Bronchial epithelial cell (primary cell): ENCODE measurements at regions not wholly inside any gene's neighbourhood (a gene's known extent, or its start where the extent isn't known, plus 50 kb on each side); places are given as distances from the start of the nearest gene placed in this dataset.

Experiments
- DNase-seq: peaks from one replicate; pipeline ENCODE4 v3.0.0-alpha.2; 2010; ENCODE audit warnings: low read depth
- FAIRE-seq: peaks from 2 replicates; lab custom pipeline; 2011; peaks lifted over from hg19 to GRCh38; lab: Jason Lieb, UNC
- H3K27me3 ChIP-seq: 2 replicates; pipeline ENCODE4 v1.5.1; 2011; ENCODE audit warnings: low read length; ENCODE audit not compliant: control insufficient read depth, insufficient read depth
- H3K36me3 ChIP-seq: 2 replicates; pipeline ENCODE4 v1.5.1; 2011; ENCODE audit warnings: low read length; ENCODE audit not compliant: control insufficient read depth, insufficient read depth
- H3K4me3 ChIP-seq: 2 replicates; pipeline ENCODE4 v1.5.1; 2011; ENCODE audit warnings: mild to moderate bottlenecking, low read depth, low read length, control low read depth
- CTCF ChIP-seq: IDR thresholded peaks from 2 replicates; pipeline ENCODE4 v1.5.1; 2011; ENCODE audit warnings: mild to moderate bottlenecking, moderate library complexity, low read length, control low read depth, inconsistent platforms; ENCODE audit not compliant: insufficient read depth, severe bottlenecking

GRCh38 chr6:19632230-19632629 is 204.9 kb upstream of the ID4 start:
- Histone ChIP-seq H3K36me3 (no peaks in the 10 kb centered on the region), H3K4me3 (no peak overlapping the region), H3K27me3 (no peaks in the 10 kb centered on the region)
- FAIRE-seq (no peak), DNase-seq (no peak)
- no peak for TF ChIP-seq CTCF

GRCh38 chr6:19632786-19633185 is 204.4 kb upstream of the ID4 start:
- no peak for FAIRE-seq
- H3K36me3 ChIP-seq = no peaks in the 10 kb centered on the region

GRCh38 chr6:19635728-19636127 is 201.4 kb upstream of the ID4 start:
- Histone ChIP-seq H3K4me3 (no peak overlapping the region), H3K36me3 (no peaks in the 10 kb centered on the region), H3K27me3 (no peaks in the 10 kb centered on the region)
- TF ChIP-seq CTCF = no peak
- DNase-seq = no peak
- no peak for FAIRE-seq

More at GRCh38 chr6:19632786-19633185, 204.4 kb upstream of the ID4 start:
- no peak for TF ChIP-seq CTCF
- H3K4me3 ChIP-seq = no peak overlapping the region
- DNase-seq = no peak
- no peaks in the 10 kb centered on the region for H3K27me3 ChIP-seq

GRCh38 chr6:19637010-19637409 is 200.2 kb upstream of the ID4 start:
- no peak for TF ChIP-seq CTCF
- H3K27me3 ChIP-seq = no peaks in the 10 kb centered on the region
- no peak for DNase-seq
- no peaks in the 10 kb centered on the region for H3K36me3 ChIP-seq
- H3K4me3 ChIP-seq = no peak overlapping the region
- FAIRE-seq = no peak

GRCh38 chr6:19638931-19639330 is 198.2 kb upstream of the ID4 start:
- Histone ChIP-seq H3K36me3 (no peaks in the 10 kb centered on the region), H3K27me3 (no peaks in the 10 kb centered on the region), H3K4me3 (no peak overlapping the region)
- no peak for TF ChIP-seq CTCF
- DNase-seq (no peak), FAIRE-seq (no peak)

- DNase-seq (no peak), FAIRE-seq (no peak)
- no peaks in the 10 kb centered on the region for H3K36me3 ChIP-seq
- H3K27me3 ChIP-seq = no peaks in the 10 kb centered on the region
- no peak for TF ChIP-seq CTCF
- H3K4me3 ChIP-seq = no peak overlapping the region
Measured at GRCh38 chr6:19643287-19643686, 193.9 kb upstream of the ID4 start.
